Caco-2 (cell line): ENCODE measurements at regions not wholly inside any gene's neighbourhood (a gene's known extent, or its start where the extent isn't known, plus 50 kb on each side); places are given as distances from the start of the nearest gene placed in this dataset.
A peak's percentile ranks its signal among the peaks of the same experiment; 100 is the strongest.
"Not testable (repeated sequence)": the region's sequence is repeated elsewhere in the genome, so short reads cannot be mapped to it uniquely, and the experiment has no call there.

ENCODE experiments used
- BruUV-seq: library from RNA; stranded (reverse); fragments of 400-500 nt; replicated peaks from 2 replicates; lab custom pipeline; 2021; lab: Mats Ljungman, UMichigan
- CTCF ChIA-PET: fragments of 300-600 bp; sonication (Branson Sonifier 250); formaldehyde crosslinking; loops from one replicate; lab custom pipeline; 2022; ENCODE audit warnings: antibody characterized with exemption; lab: Charles Lee
- POLR2A ChIA-PET: fragments of 300-600 bp; sonication (Branson Sonifier 250); formaldehyde crosslinking; loops from one replicate; lab custom pipeline; 2022; ENCODE audit warnings: antibody characterized with exemption; lab: Charles Lee
- DNase-seq, 2 experiments: peaks; one replicate each; pipeline versions ENCODE4 v3.0.0 to v3.0.0-alpha.2; 2020 to 2022
- H3K27me3 ChIP-seq: replicated peaks from 2 replicates; pipeline ENCODE4 v1.6.0; 2011; ENCODE audit warnings: low read length; ENCODE audit not compliant: control insufficient read depth, insufficient read depth
- H3K36me3 ChIP-seq: 2 replicates; pipeline ENCODE4 v1.5.1; 2011; ENCODE audit warnings: low read length; ENCODE audit not compliant: control insufficient read depth, insufficient read depth
- H3K4me1 ChIP-seq: fragments of 250-450 bp; sonication (Bioruptor Pico); 2 replicates; pipeline ENCODE4 v1.5.1; 2020; ENCODE audit warnings: mild to moderate bottlenecking
- H3K4me3 ChIP-seq: 2 replicates; pipeline ENCODE4 v1.5.1; 2011; ENCODE audit warnings: low read depth, mild to moderate bottlenecking, control low read depth, low read length
- H3K9me3 ChIP-seq: fragments of 250-450 bp; sonication (Bioruptor Pico); 2 replicates; pipeline ENCODE4 v1.5.1; 2020; ENCODE audit warnings: mild to moderate bottlenecking, moderate library complexity
- H3K27ac Mint-ChIP-seq: one replicate; pipeline ENCODE4 v1.8.0; 2022; ENCODE audit warnings: mixed read lengths; ENCODE audit not compliant: unreplicated experiment
- H3K27me3 Mint-ChIP-seq: one replicate; pipeline ENCODE4 v1.8.0; 2022; ENCODE audit warnings: mixed read lengths; ENCODE audit not compliant: insufficient read depth, unreplicated experiment
- H3K36me3 Mint-ChIP-seq: one replicate; pipeline ENCODE4 v1.8.0; 2022; ENCODE audit warnings: mild to moderate bottlenecking, mixed read lengths; ENCODE audit not compliant: insufficient read depth, unreplicated experiment
- H3K4me1 Mint-ChIP-seq: one replicate; pipeline ENCODE4 v1.8.0; 2022; ENCODE audit warnings: low read depth, mixed read lengths; ENCODE audit not compliant: unreplicated experiment
- H3K4me3 Mint-ChIP-seq: one replicate; pipeline ENCODE4 v1.8.0; 2022; ENCODE audit warnings: mild to moderate bottlenecking, moderate library complexity, mixed read lengths; ENCODE audit not compliant: unreplicated experiment
- H3K9me3 Mint-ChIP-seq: one replicate; pipeline ENCODE4 v1.8.0; 2022; ENCODE audit warnings: mixed read lengths; ENCODE audit not compliant: unreplicated experiment
- CTCF ChIP-seq, 2 experiments: fragments of 200-600 bp in 1 of 2; IDR thresholded peaks; 1 replicate in 1 of 2; 2 replicates in 1 of 2; pipeline versions ENCODE4 v1.5.1 to v1.8.0; 2011 to 2022; ENCODE audit warnings: antibody characterized with exemption in 1 of 2, control low read depth in 1 of 2, inconsistent platforms in 1 of 2, low read depth in 1 of 2, low read length in 1 of 2, mild to moderate bottlenecking in 1 of 2, moderate library complexity in 1 of 2; ENCODE audit not compliant: insufficient read depth in 1 of 2, severe bottlenecking in 1 of 2, unreplicated experiment in 1 of 2
- intact Hi-C: fragments of 100-400 bp; cut with micrococcal nuclease; formaldehyde crosslinking; loops from one replicate; pipeline ENCODE4 v1.10.0; 2022; ENCODE audit not compliant: unreplicated experiment

GRCh38 chr16:85532147-85532546 lies 81.0 kb upstream of the GSE1 start:
- TF ChIP-seq CTCF (IDR thresholded peaks at IDR 0.05; ENCODE audit: insufficient read depth in 1 of 2, low read depth in 1 of 2, low read length in 1 of 2, severe bottlenecking in 1 of 2, unreplicated experiment in 1 of 2): no peak
- intact Hi-C loops: no loop called here
- Mint-ChIP-seq H3K4me1 (peaks cover 53% of the 10 kb centered on the region), H3K27me3 (no peaks in the 10 kb centered on the region), H3K27ac (no peak overlapping the region), H3K36me3 (peaks cover 22% of the 10 kb centered on the region), H3K4me3 (no peak overlapping the region), H3K9me3 (no peaks in the 10 kb centered on the region)
- no TSS peak for BruUV-seq
- ChIA-PET CTCF (interaction anchor here (1.3 kb wide), 1 partner anchor 21 kb away, joined by 3 read pairs; no protein-coding TSS in a partner anchor), POLR2A (no interaction called here)
- Histone ChIP-seq H3K4me3 (no peak overlapping the region), H3K36me3 (no peaks in the 10 kb centered on the region), H3K9me3 (no peaks in the 10 kb centered on the region), H3K27me3 (no peaks in the 10 kb centered on the region), H3K4me1 (peaks cover 64% of the 10 kb centered on the region)
- no peak for DNase-seq

GRCh38 chr16:85533593-85533992 lies 79.5 kb upstream of the GSE1 start:
- DNase-seq, H3K9me3 ChIP-seq, H3K27me3 Mint-ChIP-seq, H3K36me3 ChIP-seq, H3K4me3 ChIP-seq, BruUV-seq, intact Hi-C loops, POLR2A ChIA-PET, H3K27me3 ChIP-seq, H3K9me3 Mint-ChIP-seq, CTCF ChIA-PET, H3K4me3 Mint-ChIP-seq: not testable (repeated sequence)
- Mint-ChIP-seq H3K27ac (peak overlapping the region; percentile 97), H3K36me3 (peaks cover 22% of the 10 kb centered on the region), H3K4me1 (peaks cover 46% of the 10 kb centered on the region)
- H3K4me1 ChIP-seq: peaks cover 62% of the 10 kb centered on the region

DNA sequence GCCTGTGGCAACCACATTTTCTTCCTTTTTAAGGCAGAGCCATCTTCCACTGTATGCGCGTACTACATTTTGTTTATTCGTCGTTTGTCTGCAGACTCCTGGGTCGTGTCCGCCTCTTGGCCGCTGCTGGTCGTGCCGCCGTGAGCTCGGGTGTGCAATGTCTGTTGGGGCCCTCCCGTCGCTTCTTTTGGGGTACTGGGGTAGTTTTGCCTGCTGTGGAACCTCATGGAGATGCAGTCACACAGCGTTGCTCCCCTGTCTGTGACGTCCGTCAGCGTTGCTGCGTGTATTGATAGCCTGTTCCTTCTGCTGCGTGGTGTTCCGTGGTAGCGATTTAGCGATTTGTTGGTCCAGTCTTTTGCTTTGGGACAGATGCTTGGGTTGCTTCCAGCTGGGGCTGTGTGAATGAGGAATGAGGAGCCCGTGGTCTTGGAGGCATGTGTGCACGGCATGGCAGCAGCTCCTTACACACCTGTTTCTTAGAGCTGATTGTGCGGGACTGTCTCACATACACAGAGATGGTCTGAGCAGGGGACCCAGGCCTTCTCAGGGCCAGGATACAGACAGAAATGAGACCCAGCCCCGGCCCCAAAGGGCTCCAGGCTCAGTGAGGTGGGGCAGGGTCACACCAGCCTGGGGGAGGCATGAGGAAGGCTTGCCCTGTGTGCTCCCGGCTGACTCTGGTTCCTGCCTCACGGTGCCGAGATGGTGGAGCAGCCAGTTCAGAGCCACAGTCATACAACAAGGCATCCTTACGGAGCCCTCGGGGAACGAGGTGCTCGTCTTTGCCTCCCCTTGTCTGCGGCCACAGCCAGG lies 78.4 kb upstream of the GSE1 start:
- Mint-ChIP-seq H3K9me3 (no peaks in the 10 kb centered on the region), H3K36me3 (peaks cover 22% of the 10 kb centered on the region), H3K4me3 (peak overlapping the region; percentile 58), H3K4me1 (peaks cover 41% of the 10 kb centered on the region), H3K27me3 (no peaks in the 10 kb centered on the region), H3K27ac (peak overlapping the region; percentile 97)
- no peak for TF ChIP-seq CTCF (IDR thresholded peaks at IDR 0.05; ENCODE audit: insufficient read depth in 1 of 2, low read depth in 1 of 2, low read length in 1 of 2, severe bottlenecking in 1 of 2, unreplicated experiment in 1 of 2)
- CTCF ChIA-PET: interaction anchor here (0.6 to 1.9 kb wide), 16 partner anchors 9 to 155 kb away, joined by 3 to 25 read pairs (median 4); no protein-coding TSS in a partner anchor
- no peaks in the 10 kb centered on the region for H3K36me3 ChIP-seq
- no peaks in the 10 kb centered on the region for H3K27me3 ChIP-seq
- peaks cover 3% of the 10 kb centered on the region; the same call in 1 of the 2 replicates for H3K9me3 ChIP-seq
- peaks cover 50% of the 10 kb centered on the region for H3K4me1 ChIP-seq
- intact Hi-C loops: loop anchor here (1.0 kb wide), 5 partner anchors 10 to 112 kb away; no protein-coding TSS in a partner anchor
- peak in 1 of 2 experiments; percentile 44 for DNase-seq
- TSS peak; percentile 63 for BruUV-seq
- POLR2A ChIA-PET: interaction anchor here (0.6 to 1.7 kb wide), 8 partner anchors 9 to 98 kb away, joined by 3 to 16 read pairs (median 8); partner anchors contain the start of gene GSE1
- H3K4me3 ChIP-seq: no peak overlapping the region
